ENCODE measurements at regions not wholly inside any gene's neighbourhood (a gene's known extent, or its start where the extent isn't known, plus 50 kb on each side); places are given as distances from the start of the nearest gene placed in this dataset.

GRCh38 chr6:81328700-81329099 is 423.8 kb downstream of the TENT5A start:
- no peaks in the 10 kb centered on the region for H3K27me3 ChIP-seq (ENCODE audit: control insufficient read depth, insufficient read depth, low read length)
- H3K9me3 ChIP-seq (ENCODE audit: control insufficient read depth, low read depth, low read length), result no peaks in the 10 kb centered on the region
- H3K27ac ChIP-seq (ENCODE audit: low read length), result no peak overlapping the region
- H3K4me1 ChIP-seq (ENCODE audit: control insufficient read depth, low read depth, low read length), result no peaks in the 10 kb centered on the region
- no peaks in the 10 kb centered on the region for H3K36me3 ChIP-seq (ENCODE audit: control insufficient read depth, low read depth, low read length)
- H3K9ac ChIP-seq (ENCODE audit: low read length), result no peak overlapping the region
- no peak overlapping the region for H3K4me3 ChIP-seq (ENCODE audit: low read length)

GRCh38 chr6:81326881-81327561 is 425.5 kb downstream of the TENT5A start:
- Histone ChIP-seq H3K27me3 (ENCODE audit: control insufficient read depth, insufficient read depth, low read length) (no peaks in the 10 kb centered on the region), H3K27ac (ENCODE audit: low read length) (no peak overlapping the region), H3K36me3 (ENCODE audit: control insufficient read depth, low read depth, low read length) (no peaks in the 10 kb centered on the region), H3K9me3 (ENCODE audit: control insufficient read depth, low read depth, low read length) (no peaks in the 10 kb centered on the region), H3K4me1 (ENCODE audit: control insufficient read depth, low read depth, low read length) (no peaks in the 10 kb centered on the region), H3K9ac (ENCODE audit: low read length) (no peak overlapping the region), H3K4me3 (ENCODE audit: low read length) (no peak overlapping the region)

GRCh38 chr6:81309811-81310210 is 442.7 kb downstream of the TENT5A start:
- H3K4me1 ChIP-seq (ENCODE audit: control insufficient read depth, low read depth, low read length), result peaks cover 4% of the 10 kb centered on the region
- H3K27ac ChIP-seq (ENCODE audit: low read length), result no peak overlapping the region
- no peaks in the 10 kb centered on the region for H3K36me3 ChIP-seq (ENCODE audit: control insufficient read depth, low read depth, low read length)
- H3K4me3 ChIP-seq (ENCODE audit: low read length), result no peak overlapping the region
- H3K9ac ChIP-seq (ENCODE audit: low read length), result no peak overlapping the region
- H3K9me3 ChIP-seq (ENCODE audit: control insufficient read depth, low read depth, low read length), result no peaks in the 10 kb centered on the region
- H3K27me3 ChIP-seq (ENCODE audit: control insufficient read depth, insufficient read depth, low read length), result no peaks in the 10 kb centered on the region

GRCh38 chr6:81308577-81309279 is 443.8 kb downstream of the TENT5A start:
- Histone ChIP-seq H3K27me3 (ENCODE audit: control insufficient read depth, insufficient read depth, low read length) (no peaks in the 10 kb centered on the region), H3K27ac (ENCODE audit: low read length) (no peak overlapping the region), H3K9ac (ENCODE audit: low read length) (no peak overlapping the region), H3K4me3 (ENCODE audit: low read length) (no peak overlapping the region), H3K4me1 (ENCODE audit: control insufficient read depth, low read depth, low read length) (peaks cover 4% of the 10 kb centered on the region), H3K9me3 (ENCODE audit: control insufficient read depth, low read depth, low read length) (no peaks in the 10 kb centered on the region), H3K36me3 (ENCODE audit: control insufficient read depth, low read depth, low read length) (no peaks in the 10 kb centered on the region)

- no peaks in the 10 kb centered on the region for H3K36me3 ChIP-seq (ENCODE audit: control insufficient read depth, low read depth, low read length)
- H3K27me3 ChIP-seq (ENCODE audit: control insufficient read depth, insufficient read depth, low read length), result no peaks in the 10 kb centered on the region
- H3K4me3 ChIP-seq (ENCODE audit: low read length), result no peak overlapping the region
- H3K9me3 ChIP-seq (ENCODE audit: control insufficient read depth, low read depth, low read length), result no peaks in the 10 kb centered on the region
- no peak overlapping the region for H3K9ac ChIP-seq (ENCODE audit: low read length)
- no peak overlapping the region for H3K27ac ChIP-seq (ENCODE audit: low read length)
- peaks cover 4% of the 10 kb centered on the region for H3K4me1 ChIP-seq (ENCODE audit: control insufficient read depth, low read depth, low read length)
Measured at GRCh38 chr6:81307651-81308214, 444.7 kb downstream of the TENT5A start.

- Histone ChIP-seq H3K36me3 (ENCODE audit: control insufficient read depth, low read depth, low read length) (no peaks in the 10 kb centered on the region), H3K9ac (ENCODE audit: low read length) (no peak overlapping the region), H3K4me3 (ENCODE audit: low read length) (no peak overlapping the region), H3K9me3 (ENCODE audit: control insufficient read depth, low read depth, low read length) (no peaks in the 10 kb centered on the region), H3K27me3 (ENCODE audit: control insufficient read depth, insufficient read depth, low read length) (no peaks in the 10 kb centered on the region), H3K27ac (ENCODE audit: low read length) (no peak overlapping the region), H3K4me1 (ENCODE audit: control insufficient read depth, low read depth, low read length) (peaks cover 4% of the 10 kb centered on the region)
Measured at GRCh38 chr6:81304466-81304865, 448.0 kb downstream of the TENT5A start.

- Histone ChIP-seq H3K9me3 (ENCODE audit: control insufficient read depth, low read depth, low read length) (no peaks in the 10 kb centered on the region), H3K27ac (ENCODE audit: low read length) (no peak overlapping the region), H3K9ac (ENCODE audit: low read length) (no peak overlapping the region), H3K4me1 (ENCODE audit: control insufficient read depth, low read depth, low read length) (peaks cover under 1% of the 10 kb centered on the region), H3K36me3 (ENCODE audit: control insufficient read depth, low read depth, low read length) (no peaks in the 10 kb centered on the region), H3K27me3 (ENCODE audit: control insufficient read depth, insufficient read depth, low read length) (no peaks in the 10 kb centered on the region), H3K4me3 (ENCODE audit: low read length) (no peak overlapping the region)
Measured at GRCh38 chr6:81300961-81301360, 451.5 kb downstream of the TENT5A start.

- Histone ChIP-seq H3K27me3 (ENCODE audit: control insufficient read depth, insufficient read depth, low read length) (no peaks in the 10 kb centered on the region), H3K4me3 (ENCODE audit: low read length) (no peak overlapping the region), H3K27ac (ENCODE audit: low read length) (no peak overlapping the region)
Measured at GRCh38 chr6:81298751-81299150, 453.7 kb downstream of the TENT5A start.

GRCh38 chr6:81295310-81295709 is 457.2 kb downstream of the TENT5A start:
- no peaks in the 10 kb centered on the region for H3K9me3 ChIP-seq (ENCODE audit: control insufficient read depth, low read depth, low read length)

More at GRCh38 chr6:81298751-81299150, 453.7 kb downstream of the TENT5A start:
- no peaks in the 10 kb centered on the region for H3K4me1 ChIP-seq (ENCODE audit: control insufficient read depth, low read depth, low read length)
- H3K9me3 ChIP-seq (ENCODE audit: control insufficient read depth, low read depth, low read length), result no peaks in the 10 kb centered on the region
- no peaks in the 10 kb centered on the region for H3K36me3 ChIP-seq (ENCODE audit: control insufficient read depth, low read depth, low read length)
- H3K9ac ChIP-seq (ENCODE audit: low read length), result no peak overlapping the region

GRCh38 chr6:81293896-81294295 is 458.6 kb downstream of the TENT5A start:
- Histone ChIP-seq H3K27ac (ENCODE audit: low read length) (no peak overlapping the region), H3K27me3 (ENCODE audit: control insufficient read depth, insufficient read depth, low read length) (no peaks in the 10 kb centered on the region), H3K36me3 (ENCODE audit: control insufficient read depth, low read depth, low read length) (no peaks in the 10 kb centered on the region), H3K4me3 (ENCODE audit: low read length) (no peak overlapping the region), H3K9me3 (ENCODE audit: control insufficient read depth, low read depth, low read length) (no peaks in the 10 kb centered on the region), H3K9ac (ENCODE audit: low read length) (no peak overlapping the region), H3K4me1 (ENCODE audit: control insufficient read depth, low read depth, low read length) (no peaks in the 10 kb centered on the region)

More at GRCh38 chr6:81295310-81295709, 457.2 kb downstream of the TENT5A start:
- H3K9ac ChIP-seq (ENCODE audit: low read length), result no peak overlapping the region
- no peaks in the 10 kb centered on the region for H3K36me3 ChIP-seq (ENCODE audit: control insufficient read depth, low read depth, low read length)
- no peak overlapping the region for H3K4me3 ChIP-seq (ENCODE audit: low read length)
- H3K27ac ChIP-seq (ENCODE audit: low read length), result no peak overlapping the region
- H3K4me1 ChIP-seq (ENCODE audit: control insufficient read depth, low read depth, low read length), result no peaks in the 10 kb centered on the region
- no peaks in the 10 kb centered on the region for H3K27me3 ChIP-seq (ENCODE audit: control insufficient read depth, insufficient read depth, low read length)

- Histone ChIP-seq H3K27me3 (ENCODE audit: control insufficient read depth, insufficient read depth, low read length) (no peaks in the 10 kb centered on the region), H3K9ac (ENCODE audit: low read length) (no peak overlapping the region), H3K4me3 (ENCODE audit: low read length) (no peak overlapping the region), H3K4me1 (ENCODE audit: control insufficient read depth, low read depth, low read length) (no peaks in the 10 kb centered on the region), H3K36me3 (ENCODE audit: control insufficient read depth, low read depth, low read length) (no peaks in the 10 kb centered on the region), H3K27ac (ENCODE audit: low read length) (no peak overlapping the region), H3K9me3 (ENCODE audit: control insufficient read depth, low read depth, low read length) (no peaks in the 10 kb centered on the region)
Measured at GRCh38 chr6:81289229-81289628, 463.3 kb downstream of the TENT5A start.

Measured in iPS-18a (cell line).